Activated B cell treated with CpG ODN at 0.5 μM for 24 hours (primary cell): ENCODE measurements at regions not wholly inside any gene's neighbourhood (a gene's known extent, or its start where the extent isn't known, plus 50 kb on each side); places are given as distances from the start of the nearest gene placed in this dataset.

Source experiments
- ATAC-seq: fragments of 200-7000 bp; cut with Tn5 transposase; one replicate; pipeline ENCODE4 v1.10.0; 2021; ENCODE audit warnings: low read depth, mild to moderate bottlenecking, moderate library complexity
- CTCF ChIA-PET: fragments of 350-600 bp; sonication (Branson Sonifier 250); formaldehyde crosslinking; loops from one replicate; lab custom pipeline; 2021; ENCODE audit warnings: antibody characterized with exemption; lab: Charles Lee
- POLR2A ChIA-PET: fragments of 350-600 bp; sonication (Branson Sonifier 250); formaldehyde crosslinking; loops from one replicate; lab custom pipeline; 2021; ENCODE audit warnings: antibody characterized with exemption; lab: Charles Lee
- DNase-seq: peaks from one replicate; pipeline ENCODE4 v3.0.0; 2022
- H3K27ac Mint-ChIP-seq: one replicate; pipeline ENCODE4 v1.8.0; 2020; ENCODE audit warnings: mixed read lengths
- H3K27me3 Mint-ChIP-seq: one replicate; pipeline ENCODE4 v1.8.0; 2021; ENCODE audit warnings: mixed read lengths
- H3K36me3 Mint-ChIP-seq: one replicate; pipeline ENCODE4 v1.8.0; 2021; ENCODE audit warnings: low read depth, mixed read lengths
- H3K4me1 Mint-ChIP-seq: one replicate; pipeline ENCODE4 v1.8.0; 2021; ENCODE audit warnings: mixed read lengths
- H3K4me3 Mint-ChIP-seq: one replicate; pipeline ENCODE4 v1.8.0; 2020; ENCODE audit warnings: mild to moderate bottlenecking, mixed read lengths
- H3K9me3 Mint-ChIP-seq: one replicate; pipeline ENCODE4 v1.8.0; 2020; ENCODE audit warnings: mixed read lengths
- intact Hi-C: fragments of 100-400 bp; cut with micrococcal nuclease; formaldehyde crosslinking; loops from one replicate; pipeline ENCODE4 v1.15.1; 2024
- TF ChIP-seq, protein P1 (sequence below): fragments of 200-600 bp; IDR thresholded peaks from one replicate; pipeline ENCODE4 v1.8.0; 2022; ENCODE audit warnings: antibody characterized with exemption, mild to moderate bottlenecking

DNA sequence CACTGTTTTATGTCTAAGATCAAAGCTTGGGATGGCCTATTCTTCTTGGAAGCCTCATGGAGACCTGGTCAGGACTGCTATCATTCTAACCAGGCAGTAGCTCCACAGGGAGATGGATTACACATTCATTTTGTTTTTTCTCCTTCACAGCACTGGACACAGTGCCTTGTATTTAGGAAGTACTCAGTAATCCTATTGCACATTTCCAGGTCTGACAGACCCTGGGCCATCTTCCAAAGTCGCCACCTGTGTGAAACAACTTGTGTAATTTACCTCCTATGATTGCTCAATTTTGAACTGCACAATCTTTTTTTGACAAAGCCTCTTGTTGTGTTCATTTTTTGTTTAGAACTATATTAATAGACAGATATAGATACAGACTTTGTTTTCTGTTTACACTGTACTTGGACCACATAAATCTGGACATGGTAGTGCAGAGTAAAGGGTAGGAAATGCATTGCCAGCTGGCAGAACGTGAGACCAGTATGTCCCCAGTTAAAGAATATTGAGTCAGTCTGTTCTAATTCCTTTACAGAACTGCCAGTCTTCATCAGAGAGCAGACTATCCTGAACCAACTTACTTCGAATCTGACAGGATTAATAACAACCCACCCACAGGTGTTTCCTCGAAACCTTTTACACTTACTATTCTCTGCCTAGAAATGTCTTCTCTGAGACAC lies 277.8 kb upstream of the CYRIA start:
- Mint-ChIP-seq H3K27me3 (no peaks in the 10 kb centered on the region), H3K4me1 (peaks cover 21% of the 10 kb centered on the region), H3K9me3 (peaks cover 11% of the 10 kb centered on the region), H3K4me3 (no peak overlapping the region), H3K36me3 (no peaks in the 10 kb centered on the region), H3K27ac (no peak overlapping the region)
- ATAC-seq (no peak), DNase-seq (no peak)
- TF ChIP-seq, protein P1, sequence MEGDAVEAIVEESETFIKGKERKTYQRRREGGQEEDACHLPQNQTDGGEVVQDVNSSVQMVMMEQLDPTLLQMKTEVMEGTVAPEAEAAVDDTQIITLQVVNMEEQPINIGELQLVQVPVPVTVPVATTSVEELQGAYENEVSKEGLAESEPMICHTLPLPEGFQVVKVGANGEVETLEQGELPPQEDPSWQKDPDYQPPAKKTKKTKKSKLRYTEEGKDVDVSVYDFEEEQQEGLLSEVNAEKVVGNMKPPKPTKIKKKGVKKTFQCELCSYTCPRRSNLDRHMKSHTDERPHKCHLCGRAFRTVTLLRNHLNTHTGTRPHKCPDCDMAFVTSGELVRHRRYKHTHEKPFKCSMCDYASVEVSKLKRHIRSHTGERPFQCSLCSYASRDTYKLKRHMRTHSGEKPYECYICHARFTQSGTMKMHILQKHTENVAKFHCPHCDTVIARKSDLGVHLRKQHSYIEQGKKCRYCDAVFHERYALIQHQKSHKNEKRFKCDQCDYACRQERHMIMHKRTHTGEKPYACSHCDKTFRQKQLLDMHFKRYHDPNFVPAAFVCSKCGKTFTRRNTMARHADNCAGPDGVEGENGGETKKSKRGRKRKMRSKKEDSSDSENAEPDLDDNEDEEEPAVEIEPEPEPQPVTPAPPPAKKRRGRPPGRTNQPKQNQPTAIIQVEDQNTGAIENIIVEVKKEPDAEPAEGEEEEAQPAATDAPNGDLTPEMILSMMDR: no peak
- ChIA-PET POLR2A (no interaction called here), CTCF (no interaction called here)
- intact Hi-C loops: no loop called here

DNA sequence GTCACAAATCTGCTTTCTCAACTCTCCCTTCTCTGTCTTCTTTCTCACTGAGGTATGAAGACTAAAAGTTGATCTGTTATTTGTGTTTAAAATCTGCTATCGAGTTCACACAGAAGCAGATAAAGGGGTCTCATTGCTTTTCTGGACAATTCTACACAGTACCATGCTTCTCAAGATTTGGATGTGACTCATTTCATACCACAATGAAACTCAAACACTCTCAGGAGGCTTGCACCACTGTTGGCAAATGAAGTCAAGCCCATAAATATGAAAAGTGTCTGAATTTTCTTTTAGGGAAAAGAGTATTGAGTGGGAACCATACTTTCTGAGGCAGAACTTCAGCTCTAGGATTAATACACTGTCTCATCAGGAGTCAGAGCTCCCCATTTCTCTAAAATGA lies 274.6 kb upstream of the CYRIA start:
- CTCF ChIA-PET: no interaction called here
- ATAC-seq (no peak), DNase-seq (no peak)
- H3K4me3 Mint-ChIP-seq: no peak overlapping the region
- no peaks in the 10 kb centered on the region for H3K36me3 Mint-ChIP-seq
- intact Hi-C loops: no loop called here
- no peak overlapping the region for H3K27ac Mint-ChIP-seq
- POLR2A ChIA-PET: interaction anchor here (0.6 kb wide), 1 partner anchor 17 kb away, joined by 4 read pairs; no protein-coding TSS in a partner anchor
- peaks cover 6% of the 10 kb centered on the region for H3K4me1 Mint-ChIP-seq
- H3K9me3 Mint-ChIP-seq: peaks cover 11% of the 10 kb centered on the region
- no peaks in the 10 kb centered on the region for H3K27me3 Mint-ChIP-seq
- TF ChIP-seq, protein P1: no peak

DNA sequence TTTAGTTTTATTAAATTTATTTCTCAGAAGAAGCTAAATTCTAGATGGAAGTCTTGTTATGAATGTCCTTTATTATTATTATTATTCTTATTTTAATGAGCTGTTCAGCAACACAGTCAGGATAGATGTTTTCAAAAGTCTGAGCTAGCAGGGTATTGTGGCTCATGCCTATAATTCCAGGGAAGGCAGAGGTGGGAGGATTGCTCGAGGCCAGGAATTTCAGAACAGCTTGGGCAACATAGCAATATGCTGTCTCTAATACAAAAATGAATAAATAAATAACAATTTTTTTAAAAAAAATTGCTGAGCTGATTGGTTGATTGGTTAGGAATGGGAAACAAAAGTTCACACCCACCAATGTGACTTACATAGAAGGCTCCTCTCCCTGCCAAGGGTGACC lies 274.1 kb upstream of the CYRIA start:
- Mint-ChIP-seq H3K27me3 (no peaks in the 10 kb centered on the region), H3K36me3 (no peaks in the 10 kb centered on the region), H3K9me3 (peaks cover 11% of the 10 kb centered on the region), H3K4me1 (peaks cover 6% of the 10 kb centered on the region), H3K4me3 (no peak overlapping the region), H3K27ac (no peak overlapping the region)
- DNase-seq (no peak), ATAC-seq (no peak)
- intact Hi-C loops: no loop called here
- TF ChIP-seq, protein P1: no peak
- ChIA-PET CTCF (no interaction called here), POLR2A (interaction anchor here (0.6 kb wide), 1 partner anchor 16 kb away, joined by 4 read pairs; no protein-coding TSS in a partner anchor)

DNA sequence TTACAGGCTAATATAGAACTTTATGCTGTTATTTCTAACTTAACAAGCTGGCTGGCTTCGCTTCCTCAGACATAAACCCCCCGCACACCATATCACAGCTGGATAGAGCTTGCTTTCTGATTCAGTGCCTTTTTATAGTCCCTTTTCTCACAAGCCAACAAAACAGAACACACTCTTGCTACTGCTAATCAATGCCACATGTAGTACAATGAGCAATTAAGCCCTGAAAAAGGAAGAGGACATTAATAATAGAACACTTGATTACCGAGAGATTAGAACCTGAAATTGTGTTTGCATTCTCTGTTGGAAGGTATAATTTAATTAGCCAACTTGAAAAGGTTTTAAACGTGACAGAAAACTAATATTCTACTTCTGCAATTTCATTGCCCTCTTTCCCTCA lies 267.7 kb upstream of the CYRIA start:
- DNase-seq: no peak
- POLR2A ChIA-PET: no interaction called here
- no peaks in the 10 kb centered on the region for H3K36me3 Mint-ChIP-seq
- H3K4me1 Mint-ChIP-seq: no peaks in the 10 kb centered on the region
- H3K27me3 Mint-ChIP-seq: no peaks in the 10 kb centered on the region
- no peak overlapping the region for H3K27ac Mint-ChIP-seq
- no peaks in the 10 kb centered on the region for H3K9me3 Mint-ChIP-seq
- CTCF ChIA-PET: no interaction called here
- intact Hi-C loops: no loop called here
- TF ChIP-seq, protein P1: no peak
- no peak for ATAC-seq
- H3K4me3 Mint-ChIP-seq: no peak overlapping the region

DNA sequence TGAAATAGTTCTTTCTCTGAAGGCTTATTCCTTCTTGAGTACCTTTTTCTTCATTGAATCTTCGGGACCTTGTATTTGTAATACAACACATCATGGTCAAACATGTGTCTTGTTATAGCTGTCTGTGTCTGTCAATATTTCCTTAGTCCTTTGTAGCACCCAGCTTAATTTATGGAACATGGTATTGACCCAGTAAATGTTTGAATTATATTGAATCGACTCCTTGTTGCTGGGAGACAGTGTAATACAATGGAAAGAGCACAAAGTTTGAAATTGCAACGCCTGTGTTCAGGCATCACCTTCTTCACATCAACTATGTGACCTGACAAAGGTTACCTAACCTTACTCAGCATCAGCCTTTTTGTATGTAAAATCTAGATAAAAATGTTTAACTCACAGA lies 267.2 kb upstream of the CYRIA start:
- ChIA-PET POLR2A (no interaction called here), CTCF (no interaction called here)
- Mint-ChIP-seq H3K4me3 (no peak overlapping the region), H3K9me3 (no peaks in the 10 kb centered on the region), H3K36me3 (no peaks in the 10 kb centered on the region), H3K27ac (no peak overlapping the region), H3K4me1 (no peaks in the 10 kb centered on the region), H3K27me3 (no peaks in the 10 kb centered on the region)
- intact Hi-C loops: no loop called here
- ATAC-seq (no peak), DNase-seq (no peak)
- TF ChIP-seq, protein P1: no peak
